Keratinocyte (primary cell): ENCODE measurements at regions not wholly inside any gene's neighbourhood (a gene's known extent, or its start where the extent isn't known, plus 50 kb on each side); places are given as distances from the start of the nearest gene placed in this dataset.

ENCODE experiments used
- CTCF ChIP-seq, 3 experiments: IDR thresholded peaks in 1 of 3; conservative IDR thresholded peaks in 1 of 3; optimal IDR thresholded peaks in 1 of 3; 2 replicates in 2 of 3; 3 replicates in 1 of 3; pipeline versions ENCODE3 to v1.5.1; 2011; ENCODE audit warnings: low read length in 3 of 3, mild to moderate bottlenecking in 3 of 3, moderate library complexity in 2 of 3, control low read depth in 1 of 3, inconsistent platforms in 1 of 3; ENCODE audit not compliant: insufficient read depth in 2 of 3; ENCODE audit errors: extremely low read depth in 1 of 3
- EZH2 ChIP-seq: IDR thresholded peaks from one replicate; pipeline ENCODE4 v1.6.1; 2012; ENCODE audit warnings: inconsistent platforms, mild to moderate bottlenecking, low read length, moderate library complexity

DNA sequence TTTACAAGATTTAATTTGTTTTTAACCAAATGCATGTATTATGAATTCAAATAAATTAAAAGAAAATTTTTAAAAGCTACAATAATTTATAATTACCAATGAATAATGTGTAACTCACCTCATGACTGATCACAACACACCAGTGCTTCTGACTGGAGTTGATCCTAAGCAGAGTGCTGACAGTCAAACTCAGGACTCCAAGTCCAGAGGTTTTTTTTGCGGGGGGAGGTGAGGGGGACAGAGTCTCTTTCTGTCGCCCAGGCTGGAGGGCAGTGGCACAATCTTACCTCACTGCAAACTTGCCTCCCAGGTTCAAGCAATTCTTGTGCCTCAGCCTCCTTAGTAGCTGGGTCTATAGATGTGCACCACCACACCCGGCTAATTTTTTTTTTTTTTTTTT lies 71.0 kb upstream of the MELK start:
- TF ChIP-seq CTCF (optimal IDR thresholded peaks at IDR 0.05 in 1 of 3, IDR thresholded peaks at IDR 0.05 in 1 of 3, conservative IDR thresholded peaks at IDR 0.05 in 1 of 3; ENCODE audit: extremely low read depth in 1 of 3, insufficient read depth in 2 of 3, low read length in 3 of 3) (no peak), EZH2 (no peak)
